ENCODE measurements at regions not wholly inside any gene's neighbourhood (a gene's known extent, or its start where the extent isn't known, plus 50 kb on each side); places are given as distances from the start of the nearest gene placed in this dataset.

DNA sequence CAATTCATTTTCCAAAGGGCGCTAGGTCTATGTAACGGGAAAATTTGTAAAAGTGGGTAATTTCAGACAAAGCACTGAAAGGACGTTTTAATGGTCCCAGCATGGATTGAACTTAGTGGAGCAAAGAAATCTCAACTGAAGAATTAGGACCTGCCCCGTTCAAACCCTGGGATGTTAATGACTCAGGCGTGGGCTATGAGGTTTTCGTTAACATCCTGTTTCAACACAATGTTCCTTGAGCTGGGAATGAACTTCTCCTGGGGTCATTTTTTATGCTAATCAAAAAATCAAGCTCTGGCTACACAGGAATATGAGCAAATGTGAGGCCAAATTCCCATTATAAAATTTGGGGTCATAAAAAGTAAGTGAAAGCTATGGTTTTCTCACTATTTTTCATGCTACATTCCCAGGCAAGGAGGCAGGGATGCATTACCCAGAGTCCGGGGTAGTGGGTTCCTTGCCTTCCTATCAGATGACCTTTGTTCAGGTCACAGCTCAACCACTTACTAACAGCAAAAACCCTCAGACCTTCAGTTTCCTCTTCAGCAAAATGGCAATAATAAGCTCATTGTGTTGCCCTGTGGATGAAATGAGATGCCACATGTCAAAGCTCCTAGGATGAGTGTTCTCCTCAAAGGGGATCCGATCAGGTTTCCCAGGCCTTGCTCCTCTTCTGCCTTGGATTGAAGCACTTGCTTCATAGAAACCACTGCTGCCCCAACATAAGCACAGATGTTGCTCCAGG lies 271.4 kb downstream of the ARRDC4 start:
- intact Hi-C loops (cut with DNase I): no loop called here
- ATAC-seq (ENCODE audit: low FRiP score): no peak
- WGBS, 2 donors: 60 to 61% methylated on average over 8 of the region's 8 CpGs
- H3K27me3 ChIP-seq (ENCODE audit: control insufficient read depth in 1 of 2, insufficient read depth in 2 of 2, low read length in 1 of 2): no peaks in the 10 kb centered on the region
- H3K4me3 ChIP-seq (ENCODE audit: low read length in 2 of 2): no peak overlapping the region
- H3K36me3 ChIP-seq (ENCODE audit: control insufficient read depth in 1 of 2, insufficient read depth in 2 of 2, low read length in 1 of 2): no peaks in the 10 kb centered on the region
- H3K27ac ChIP-seq (ENCODE audit: low read depth in 1 of 2, low read length in 2 of 2): no peak overlapping the region
- DNase-seq: no peak
- no peaks in the 10 kb centered on the region for H3K9me3 ChIP-seq (ENCODE audit: control insufficient read depth, low read length)
- H3K4me1 ChIP-seq (ENCODE audit: control insufficient read depth in 1 of 2, insufficient read depth in 2 of 2, low read length in 2 of 2): no peaks in the 10 kb centered on the region

- DNase-seq (no peak), ATAC-seq (ENCODE audit: low FRiP score) (no peak)
- no peak overlapping the region for H3K27ac ChIP-seq (ENCODE audit: low read depth in 1 of 2, low read length in 2 of 2)
- no peak overlapping the region for H3K4me3 ChIP-seq (ENCODE audit: low read length in 2 of 2)
- H3K9me3 ChIP-seq (ENCODE audit: control insufficient read depth, low read length): no peaks in the 10 kb centered on the region
- no peaks in the 10 kb centered on the region for H3K36me3 ChIP-seq (ENCODE audit: control insufficient read depth in 1 of 2, insufficient read depth in 2 of 2, low read length in 1 of 2)
- H3K27me3 ChIP-seq (ENCODE audit: control insufficient read depth in 1 of 2, insufficient read depth in 2 of 2, low read length in 1 of 2): peaks cover 0 to 1% of the 10 kb centered on the region in 2 donors
- H3K4me1 ChIP-seq (ENCODE audit: control insufficient read depth in 1 of 2, insufficient read depth in 2 of 2, low read length in 2 of 2): no peaks in the 10 kb centered on the region
- intact Hi-C loops (cut with DNase I): no loop called here
- WGBS, 2 donors: 89 to 92% methylated on average over 3 of the region's 3 CpGs
These were observed 272.3 kb downstream of the ARRDC4 start for GRCh38 chr15:98232761-98233160.

DNA sequence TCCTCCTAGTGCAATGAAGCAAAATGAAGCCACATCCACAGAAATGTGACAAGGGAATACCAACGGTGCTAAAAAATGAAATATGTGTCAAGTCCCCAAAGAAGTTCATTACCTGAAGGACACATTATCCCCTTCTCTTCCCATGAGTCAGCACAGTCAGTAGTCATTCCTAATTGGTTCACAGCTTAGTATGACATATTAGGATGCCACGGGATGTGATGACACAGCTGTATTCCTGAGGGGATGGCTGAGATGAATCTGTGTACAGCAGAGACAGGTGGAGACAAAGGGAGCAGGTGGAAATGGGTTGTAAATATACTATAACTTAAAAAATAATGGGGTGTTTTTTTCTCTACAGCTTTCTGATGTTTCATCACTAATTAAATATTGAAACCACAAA lies 273.4 kb downstream of the ARRDC4 start:
- WGBS, 2 donors: 68 to 73% methylated on average over 2 of the region's 2 CpGs
- ATAC-seq (ENCODE audit: low FRiP score): no peak

GRCh38 chr15:98240303-98240702 lies 279.8 kb downstream of the ARRDC4 start:
- no peak for ATAC-seq (ENCODE audit: low FRiP score)

More for the DNA sequence above, 273.4 kb downstream of the ARRDC4 start:
- Histone ChIP-seq H3K36me3 (ENCODE audit: control insufficient read depth in 1 of 2, insufficient read depth in 2 of 2, low read length in 1 of 2) (no peaks in the 10 kb centered on the region), H3K27ac (ENCODE audit: low read depth in 1 of 2, low read length in 2 of 2) (no peak overlapping the region), H3K4me3 (ENCODE audit: low read length in 2 of 2) (no peak overlapping the region), H3K27me3 (ENCODE audit: control insufficient read depth in 1 of 2, insufficient read depth in 2 of 2, low read length in 1 of 2) (peaks cover 0 to 1% of the 10 kb centered on the region in 2 donors), H3K9me3 (ENCODE audit: control insufficient read depth, low read length) (no peaks in the 10 kb centered on the region), H3K4me1 (ENCODE audit: control insufficient read depth in 1 of 2, insufficient read depth in 2 of 2, low read length in 2 of 2) (no peaks in the 10 kb centered on the region)
- no peak for DNase-seq
- intact Hi-C loops (cut with DNase I): no loop called here

DNA sequence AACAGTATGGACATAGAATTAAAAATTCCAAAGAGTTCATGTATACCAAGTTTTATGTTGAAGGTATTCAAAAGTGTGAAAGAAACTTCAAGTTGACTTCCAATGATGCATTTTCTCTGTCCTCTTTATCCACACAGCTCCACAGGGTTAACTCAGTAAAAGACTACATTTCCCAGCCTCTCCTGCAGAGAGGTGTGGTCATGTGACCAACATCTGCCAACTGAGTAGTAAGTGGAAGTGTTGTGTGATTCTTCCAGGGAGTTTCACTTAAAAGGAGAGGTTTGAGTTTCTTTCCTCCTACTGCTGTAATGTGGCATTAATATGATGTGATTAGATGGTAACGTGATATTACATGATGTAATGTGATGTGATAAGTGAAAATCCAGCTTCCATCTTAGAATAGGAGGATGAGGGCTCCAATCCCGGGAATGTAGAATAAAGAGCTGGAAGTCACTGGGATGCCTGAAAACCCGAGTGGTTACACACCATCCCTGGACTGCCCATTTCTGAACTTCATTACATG lies 280.6 kb downstream of the ARRDC4 start:
- H3K4me3 ChIP-seq (ENCODE audit: low read length in 2 of 2): no peak overlapping the region
- WGBS, 2 donors: 67 to 80% methylated on average over 3 of the region's 3 CpGs
- intact Hi-C loops (cut with DNase I): no loop called here
- peaks cover 0 to 1% of the 10 kb centered on the region in 2 donors for H3K27me3 ChIP-seq (ENCODE audit: control insufficient read depth in 1 of 2, insufficient read depth in 2 of 2, low read length in 1 of 2)
- H3K36me3 ChIP-seq (ENCODE audit: control insufficient read depth in 1 of 2, insufficient read depth in 2 of 2, low read length in 1 of 2): no peaks in the 10 kb centered on the region
- DNase-seq (no peak), ATAC-seq (ENCODE audit: low FRiP score) (no peak)
- no peak overlapping the region for H3K27ac ChIP-seq (ENCODE audit: low read depth in 1 of 2, low read length in 2 of 2)
- no peaks in the 10 kb centered on the region for H3K4me1 ChIP-seq (ENCODE audit: control insufficient read depth in 1 of 2, insufficient read depth in 2 of 2, low read length in 2 of 2)
- H3K9me3 ChIP-seq (ENCODE audit: control insufficient read depth, low read length): no peaks in the 10 kb centered on the region

More at GRCh38 chr15:98240303-98240702, 279.8 kb downstream of the ARRDC4 start:
- H3K9me3 ChIP-seq (ENCODE audit: control insufficient read depth, low read length): no peaks in the 10 kb centered on the region
- DNase-seq: no peak
- H3K4me1 ChIP-seq (ENCODE audit: control insufficient read depth in 1 of 2, insufficient read depth in 2 of 2, low read length in 2 of 2): no peaks in the 10 kb centered on the region
- no peaks in the 10 kb centered on the region for H3K36me3 ChIP-seq (ENCODE audit: control insufficient read depth in 1 of 2, insufficient read depth in 2 of 2, low read length in 1 of 2)
- no peak overlapping the region for H3K27ac ChIP-seq (ENCODE audit: low read depth in 1 of 2, low read length in 2 of 2)
- intact Hi-C loops (cut with DNase I): no loop called here
- WGBS, 2 donors: 0% methylated on average over 1 of the region's 1 CpG; no CpG with 5 or more reads in 1 of the 2 donors
- peaks cover 0 to 1% of the 10 kb centered on the region in 2 donors for H3K27me3 ChIP-seq (ENCODE audit: control insufficient read depth in 1 of 2, insufficient read depth in 2 of 2, low read length in 1 of 2)
- H3K4me3 ChIP-seq (ENCODE audit: low read length in 2 of 2): no peak overlapping the region

DNA sequence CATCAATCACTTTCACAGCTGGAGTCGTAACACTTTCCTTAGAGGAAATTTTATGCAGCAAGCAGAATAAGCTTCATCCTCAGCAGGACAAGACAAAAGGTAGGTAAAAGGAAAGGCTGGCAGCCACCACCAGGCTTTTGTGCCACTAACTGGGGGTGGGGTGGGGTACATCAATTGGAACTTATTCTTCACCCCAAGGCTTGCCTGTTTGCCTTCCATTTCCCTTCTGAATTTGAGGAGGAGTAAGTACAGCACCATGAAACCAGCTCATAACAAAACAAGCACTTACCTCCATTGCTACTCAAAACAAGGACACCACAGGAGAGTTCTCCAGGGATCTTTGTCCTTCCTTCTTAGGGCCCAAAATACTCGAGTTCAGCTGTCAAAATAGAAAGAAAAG lies 296.8 kb downstream of the ARRDC4 start:
- no peaks in the 10 kb centered on the region for H3K36me3 ChIP-seq (ENCODE audit: control insufficient read depth in 1 of 2, insufficient read depth in 2 of 2, low read length in 1 of 2)
- no peak overlapping the region for H3K4me3 ChIP-seq (ENCODE audit: low read length in 2 of 2)
- peaks cover 0 to 1% of the 10 kb centered on the region in 2 donors for H3K27me3 ChIP-seq (ENCODE audit: control insufficient read depth in 1 of 2, insufficient read depth in 2 of 2, low read length in 1 of 2)
- 1 to 5% methylated on average over 2 of the region's 2 CpGs for WGBS, 2 donors
- ATAC-seq (ENCODE audit: low FRiP score) (no peak), DNase-seq (no peak)
- no peak overlapping the region for H3K27ac ChIP-seq (ENCODE audit: low read depth in 1 of 2, low read length in 2 of 2)
- H3K4me1 ChIP-seq (ENCODE audit: control insufficient read depth in 1 of 2, insufficient read depth in 2 of 2, low read length in 2 of 2): no peaks in the 10 kb centered on the region
- intact Hi-C loops (cut with DNase I): no loop called here
- H3K9me3 ChIP-seq (ENCODE audit: control insufficient read depth, low read length): peaks cover 3% of the 10 kb centered on the region

- WGBS, 2 donors: 80 to 85% methylated on average over 2 of the region's 2 CpGs
- H3K4me3 ChIP-seq (ENCODE audit: low read length in 2 of 2): no peak overlapping the region
- no peak for ATAC-seq (ENCODE audit: low FRiP score)
- intact Hi-C loops (cut with DNase I): no loop called here
- peaks cover 4% of the 10 kb centered on the region for H3K9me3 ChIP-seq (ENCODE audit: control insufficient read depth, low read length)
- H3K27ac ChIP-seq (ENCODE audit: low read depth in 1 of 2, low read length in 2 of 2): no peak overlapping the region
- no peaks in the 10 kb centered on the region for H3K4me1 ChIP-seq (ENCODE audit: control insufficient read depth in 1 of 2, insufficient read depth in 2 of 2, low read length in 2 of 2)
- no peak for DNase-seq
- no peaks in the 10 kb centered on the region for H3K36me3 ChIP-seq (ENCODE audit: control insufficient read depth in 1 of 2, insufficient read depth in 2 of 2, low read length in 1 of 2)
- H3K27me3 ChIP-seq (ENCODE audit: control insufficient read depth in 1 of 2, insufficient read depth in 2 of 2, low read length in 1 of 2): no peaks in the 10 kb centered on the region
These were observed 303.3 kb downstream of the ARRDC4 start for GRCh38 chr15:98263787-98264186.

- H3K36me3 ChIP-seq (ENCODE audit: control insufficient read depth in 1 of 2, insufficient read depth in 2 of 2, low read length in 1 of 2): no peaks in the 10 kb centered on the region
- intact Hi-C loops (cut with DNase I): no loop called here
- H3K4me1 ChIP-seq (ENCODE audit: control insufficient read depth in 1 of 2, insufficient read depth in 2 of 2, low read length in 2 of 2): no peaks in the 10 kb centered on the region
- no peak for ATAC-seq (ENCODE audit: low FRiP score)
- H3K27ac ChIP-seq (ENCODE audit: low read depth in 1 of 2, low read length in 2 of 2): no peak overlapping the region
- no peaks in the 10 kb centered on the region for H3K27me3 ChIP-seq (ENCODE audit: control insufficient read depth in 1 of 2, insufficient read depth in 2 of 2, low read length in 1 of 2)
- DNase-seq: no peak
- H3K9me3 ChIP-seq (ENCODE audit: control insufficient read depth, low read length): peaks cover 3% of the 10 kb centered on the region
- 77 to 81% methylated on average over 9 of the region's 9 CpGs for WGBS, 2 donors
- H3K4me3 ChIP-seq (ENCODE audit: low read length in 2 of 2): no peak overlapping the region
These were observed 305.8 kb downstream of the ARRDC4 start for GRCh38 chr15:98266295-98266694.

- no peak overlapping the region for H3K27ac ChIP-seq (ENCODE audit: low read depth in 1 of 2, low read length in 2 of 2)
- DNase-seq: no peak
- no peaks in the 10 kb centered on the region for H3K27me3 ChIP-seq (ENCODE audit: control insufficient read depth in 1 of 2, insufficient read depth in 2 of 2, low read length in 1 of 2)
- H3K4me3 ChIP-seq (ENCODE audit: low read length in 2 of 2): no peak overlapping the region
- WGBS, 2 donors: 90 to 91% methylated on average over 10 of the region's 10 CpGs
- no peak for ATAC-seq (ENCODE audit: low FRiP score)
- no peaks in the 10 kb centered on the region for H3K36me3 ChIP-seq (ENCODE audit: control insufficient read depth in 1 of 2, insufficient read depth in 2 of 2, low read length in 1 of 2)
- intact Hi-C loops (cut with DNase I): no loop called here
- H3K4me1 ChIP-seq (ENCODE audit: control insufficient read depth in 1 of 2, insufficient read depth in 2 of 2, low read length in 2 of 2): no peaks in the 10 kb centered on the region
- H3K9me3 ChIP-seq (ENCODE audit: control insufficient read depth, low read length): peaks cover 3% of the 10 kb centered on the region
These were observed 307.7 kb downstream of the ARRDC4 start for GRCh38 chr15:98268163-98268562.

Data from aorta (tissue), 5 donors.